ENCODE measurements at regions not wholly inside any gene's neighbourhood (a gene's known extent, or its start where the extent isn't known, plus 50 kb on each side); places are given as distances from the start of the nearest gene placed in this dataset.

- Histone ChIP-seq H3K27ac (ENCODE audit: low read depth, low read length) (no peak overlapping the region), H3K36me3 (ENCODE audit: control insufficient read depth, insufficient read depth, low read length) (peaks cover 9% of the 10 kb centered on the region), H3K9me3 (ENCODE audit: control insufficient read depth, insufficient read depth, low read depth, low read length) (no peaks in the 10 kb centered on the region), H3K9ac (ENCODE audit: low read length) (no peak overlapping the region), H3K4me3 (ENCODE audit: low read depth, low read length) (no peak overlapping the region), H3K27me3 (ENCODE audit: control insufficient read depth, insufficient read depth, low read length) (no peaks in the 10 kb centered on the region), H3K4me1 (ENCODE audit: control insufficient read depth, insufficient read depth, low read length) (no peaks in the 10 kb centered on the region)
Measured at GRCh38 chrX:45740291-45740690, 539.6 kb upstream of the DIPK2B start.

- H3K36me3 ChIP-seq (ENCODE audit: control insufficient read depth, insufficient read depth, low read length): no peaks in the 10 kb centered on the region
- peaks cover 2% of the 10 kb centered on the region; the same call in 1 of the 2 replicates for H3K9me3 ChIP-seq (ENCODE audit: control insufficient read depth, insufficient read depth, low read depth, low read length)
- H3K4me1 ChIP-seq (ENCODE audit: control insufficient read depth, insufficient read depth, low read length): no peaks in the 10 kb centered on the region
- H3K9ac ChIP-seq (ENCODE audit: low read length): no peak overlapping the region
- no peak overlapping the region for H3K27ac ChIP-seq (ENCODE audit: low read depth, low read length)
- H3K4me3 ChIP-seq (ENCODE audit: low read depth, low read length): no peak overlapping the region
- H3K27me3 ChIP-seq (ENCODE audit: control insufficient read depth, insufficient read depth, low read length): no peaks in the 10 kb centered on the region; the same call in 1 of the 2 replicates
Measured at GRCh38 chrX:45735571-45735970, 534.9 kb upstream of the DIPK2B start.

DNA sequence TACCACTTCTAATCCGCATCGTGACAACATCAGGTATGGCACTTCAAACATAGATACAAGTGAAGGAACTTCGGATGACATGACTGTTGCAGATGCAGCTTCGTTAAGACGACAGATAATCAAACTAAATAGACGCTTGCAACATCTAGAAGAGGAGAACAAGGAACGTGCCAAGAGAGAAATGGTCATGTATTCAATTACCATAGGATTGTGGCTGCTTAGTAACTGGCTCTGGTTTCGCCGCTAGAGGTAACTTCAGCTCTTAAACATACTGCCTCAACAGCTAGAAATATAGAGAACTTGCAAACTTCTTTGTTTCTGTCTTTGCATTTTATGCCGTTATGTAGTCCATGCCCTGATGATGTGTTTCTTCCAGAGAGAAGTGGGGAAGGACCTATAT is 530.8 kb upstream of the DIPK2B start:
- Histone ChIP-seq H3K9me3 (ENCODE audit: control insufficient read depth, insufficient read depth, low read depth, low read length) (peaks cover 2% of the 10 kb centered on the region; the same call in 1 of the 2 replicates), H3K36me3 (ENCODE audit: control insufficient read depth, insufficient read depth, low read length) (no peaks in the 10 kb centered on the region), H3K4me3 (ENCODE audit: low read depth, low read length) (no peak overlapping the region), H3K27me3 (ENCODE audit: control insufficient read depth, insufficient read depth, low read length) (no peaks in the 10 kb centered on the region; the same call in 1 of the 2 replicates), H3K4me1 (ENCODE audit: control insufficient read depth, insufficient read depth, low read length) (peaks cover 13% of the 10 kb centered on the region), H3K27ac (ENCODE audit: low read depth, low read length) (no peak overlapping the region), H3K9ac (ENCODE audit: low read length) (no peak overlapping the region)

GRCh38 chrX:45727761-45728160 is 527.1 kb upstream of the DIPK2B start:
- H3K27ac ChIP-seq (ENCODE audit: low read depth, low read length): no peak overlapping the region
- no peak overlapping the region for H3K9ac ChIP-seq (ENCODE audit: low read length)

GRCh38 chrX:45722471-45722870 is 521.8 kb upstream of the DIPK2B start:
- Histone ChIP-seq H3K9me3 (ENCODE audit: control insufficient read depth, insufficient read depth, low read depth, low read length) (no peaks in the 10 kb centered on the region), H3K27ac (ENCODE audit: low read depth, low read length) (no peak overlapping the region), H3K9ac (ENCODE audit: low read length) (no peak overlapping the region), H3K27me3 (ENCODE audit: control insufficient read depth, insufficient read depth, low read length) (no peaks in the 10 kb centered on the region), H3K4me1 (ENCODE audit: control insufficient read depth, insufficient read depth, low read length) (peaks cover 13% of the 10 kb centered on the region), H3K4me3 (ENCODE audit: low read depth, low read length) (no peak overlapping the region), H3K36me3 (ENCODE audit: control insufficient read depth, insufficient read depth, low read length) (no peaks in the 10 kb centered on the region)

More at GRCh38 chrX:45727761-45728160, 527.1 kb upstream of the DIPK2B start:
- Histone ChIP-seq H3K9me3 (ENCODE audit: control insufficient read depth, insufficient read depth, low read depth, low read length) (no peaks in the 10 kb centered on the region), H3K4me3 (ENCODE audit: low read depth, low read length) (no peak overlapping the region), H3K36me3 (ENCODE audit: control insufficient read depth, insufficient read depth, low read length) (no peaks in the 10 kb centered on the region), H3K27me3 (ENCODE audit: control insufficient read depth, insufficient read depth, low read length) (no peaks in the 10 kb centered on the region; the same call in 1 of the 2 replicates), H3K4me1 (ENCODE audit: control insufficient read depth, insufficient read depth, low read length) (peaks cover 13% of the 10 kb centered on the region)

DNA sequence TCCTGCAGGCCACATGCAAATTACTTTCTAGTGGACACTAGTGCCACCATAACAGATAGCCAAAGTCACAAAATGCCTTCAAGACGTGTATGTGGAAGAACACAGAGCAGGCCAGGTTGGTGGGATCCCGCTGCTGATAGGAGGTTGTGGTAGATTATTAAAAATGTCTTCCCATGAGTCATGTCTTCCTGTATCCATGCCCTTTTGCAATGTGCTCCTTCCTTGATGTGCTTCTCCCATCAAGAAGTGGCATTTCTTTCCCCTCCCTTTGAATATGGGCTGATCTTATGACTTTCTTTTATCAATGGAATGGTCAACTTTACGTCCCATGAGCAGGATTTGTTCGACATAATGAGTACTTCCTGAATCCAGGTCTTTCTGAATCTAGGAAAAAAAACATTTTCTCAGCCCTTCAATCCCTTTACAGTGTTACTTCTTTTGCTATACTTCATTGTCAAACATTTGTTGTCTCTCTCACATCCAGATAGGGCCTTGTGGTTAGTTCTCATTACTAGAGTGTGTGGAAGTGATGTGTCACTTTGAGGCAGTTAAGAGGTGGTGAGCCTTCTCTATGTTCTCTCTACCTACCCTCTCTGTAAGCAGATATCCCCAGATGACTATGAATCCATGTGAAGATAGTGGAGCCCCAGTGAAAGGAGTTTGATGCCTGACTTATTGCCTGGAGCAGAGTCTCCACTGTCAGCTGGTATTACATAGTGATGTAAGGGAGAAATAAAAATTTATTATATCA is 519.2 kb upstream of the DIPK2B start:
- Histone ChIP-seq H3K27me3 (ENCODE audit: control insufficient read depth, insufficient read depth, low read length) (no peaks in the 10 kb centered on the region), H3K4me1 (ENCODE audit: control insufficient read depth, insufficient read depth, low read length) (peaks cover 9% of the 10 kb centered on the region; the same call in 1 of the 2 replicates), H3K4me3 (ENCODE audit: low read depth, low read length) (no peak overlapping the region), H3K9me3 (ENCODE audit: control insufficient read depth, insufficient read depth, low read depth, low read length) (no peaks in the 10 kb centered on the region), H3K9ac (ENCODE audit: low read length) (no peak overlapping the region), H3K27ac (ENCODE audit: low read depth, low read length) (no peak overlapping the region), H3K36me3 (ENCODE audit: control insufficient read depth, insufficient read depth, low read length) (no peaks in the 10 kb centered on the region)

DNA sequence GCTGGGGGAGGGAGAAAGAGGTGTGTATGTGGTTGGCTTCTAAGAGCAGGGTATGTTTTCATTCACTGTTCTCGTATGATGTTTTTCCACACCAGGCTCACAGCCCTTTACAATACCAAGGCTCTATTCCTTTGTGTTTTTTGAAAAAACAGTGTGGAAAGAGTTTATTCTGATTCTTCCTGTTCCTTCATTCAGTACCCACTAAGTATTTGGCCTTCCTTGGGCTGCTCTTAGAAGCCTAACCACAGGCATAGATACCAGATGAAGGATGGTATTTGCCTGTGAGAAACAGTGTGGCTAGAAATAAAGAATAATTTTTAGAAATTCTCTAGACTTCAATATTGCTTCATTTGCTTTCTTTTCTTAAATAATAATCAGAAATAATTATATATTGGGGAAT is 518.0 kb upstream of the DIPK2B start:
- Histone ChIP-seq H3K27ac (ENCODE audit: low read depth, low read length) (no peak overlapping the region), H3K9ac (ENCODE audit: low read length) (no peak overlapping the region), H3K27me3 (ENCODE audit: control insufficient read depth, insufficient read depth, low read length) (no peaks in the 10 kb centered on the region), H3K9me3 (ENCODE audit: control insufficient read depth, insufficient read depth, low read depth, low read length) (no peaks in the 10 kb centered on the region), H3K4me3 (ENCODE audit: low read depth, low read length) (no peak overlapping the region), H3K4me1 (ENCODE audit: control insufficient read depth, insufficient read depth, low read length) (peaks cover 9% of the 10 kb centered on the region; the same call in 1 of the 2 replicates), H3K36me3 (ENCODE audit: control insufficient read depth, insufficient read depth, low read length) (no peaks in the 10 kb centered on the region)

DNA sequence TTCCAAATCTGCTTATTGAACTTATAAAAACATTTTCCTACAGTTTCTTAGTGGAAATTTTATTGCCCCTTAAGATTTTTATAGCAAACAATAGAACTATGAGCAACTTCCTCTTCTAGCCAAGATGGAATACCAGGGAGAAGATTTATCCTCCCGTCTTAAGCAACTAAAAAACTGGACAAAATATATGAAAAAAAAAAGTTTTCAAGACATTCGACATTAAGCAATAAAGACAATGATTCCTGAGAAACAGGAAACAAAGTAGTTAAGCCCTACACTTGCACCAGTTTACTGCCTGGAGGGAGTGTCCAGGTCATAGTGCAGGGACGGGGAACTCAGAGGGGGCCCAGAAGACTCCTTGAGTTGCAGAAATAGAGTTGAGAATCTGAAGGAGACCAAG is 516.1 kb upstream of the DIPK2B start:
- Histone ChIP-seq H3K9me3 (ENCODE audit: control insufficient read depth, insufficient read depth, low read depth, low read length) (no peaks in the 10 kb centered on the region), H3K27me3 (ENCODE audit: control insufficient read depth, insufficient read depth, low read length) (no peaks in the 10 kb centered on the region), H3K9ac (ENCODE audit: low read length) (no peak overlapping the region), H3K36me3 (ENCODE audit: control insufficient read depth, insufficient read depth, low read length) (no peaks in the 10 kb centered on the region), H3K4me1 (ENCODE audit: control insufficient read depth, insufficient read depth, low read length) (peaks cover 9% of the 10 kb centered on the region; the same call in 1 of the 2 replicates), H3K27ac (ENCODE audit: low read depth, low read length) (no peak overlapping the region), H3K4me3 (ENCODE audit: low read depth, low read length) (no peak overlapping the region)

DNA sequence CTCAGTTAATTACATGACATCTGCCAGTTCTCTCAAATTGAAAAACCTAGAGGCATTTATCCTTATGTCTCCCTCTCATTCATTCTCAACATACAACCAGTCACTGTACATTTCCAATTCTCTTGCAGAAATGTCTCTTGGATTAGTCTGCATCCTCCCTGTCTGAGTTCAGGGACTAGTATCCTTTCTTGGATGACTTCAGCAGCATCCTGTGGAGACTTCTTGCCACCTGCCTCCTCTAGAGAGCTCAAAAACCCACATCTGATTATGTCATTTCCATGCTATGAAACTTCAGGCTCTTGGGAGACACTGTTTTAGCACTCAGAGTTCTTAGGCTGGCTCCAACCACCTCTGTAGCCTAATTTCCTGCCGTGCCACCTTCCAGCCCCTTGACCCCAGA is 515.1 kb upstream of the DIPK2B start:
- Histone ChIP-seq H3K4me3 (ENCODE audit: low read depth, low read length) (no peak overlapping the region), H3K4me1 (ENCODE audit: control insufficient read depth, insufficient read depth, low read length) (peaks cover 9% of the 10 kb centered on the region; the same call in 1 of the 2 replicates), H3K36me3 (ENCODE audit: control insufficient read depth, insufficient read depth, low read length) (no peaks in the 10 kb centered on the region), H3K27me3 (ENCODE audit: control insufficient read depth, insufficient read depth, low read length) (no peaks in the 10 kb centered on the region), H3K27ac (ENCODE audit: low read depth, low read length) (no peak overlapping the region), H3K9me3 (ENCODE audit: control insufficient read depth, insufficient read depth, low read depth, low read length) (no peaks in the 10 kb centered on the region), H3K9ac (ENCODE audit: low read length) (no peak overlapping the region)

DNA sequence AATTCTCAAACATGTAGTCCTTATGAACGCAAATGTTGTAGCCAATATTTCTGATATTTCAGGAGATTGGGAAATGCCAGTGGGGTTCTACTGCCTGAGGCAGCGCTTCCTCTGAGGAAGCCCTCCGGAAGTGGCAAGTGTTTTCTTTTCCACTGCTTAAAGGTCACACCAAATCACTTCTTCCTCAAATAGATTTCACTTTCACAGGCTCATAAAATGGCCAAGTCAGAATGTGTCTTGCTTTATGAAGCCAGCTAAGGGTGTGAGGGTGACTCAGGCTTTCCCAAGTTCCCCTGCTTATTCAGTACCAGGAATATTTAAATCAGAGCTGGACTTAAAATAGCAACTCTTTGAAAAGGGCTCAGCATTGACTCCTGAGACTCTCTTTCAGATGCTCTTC is 514.2 kb upstream of the DIPK2B start:
- Histone ChIP-seq H3K27me3 (ENCODE audit: control insufficient read depth, insufficient read depth, low read length) (no peaks in the 10 kb centered on the region), H3K4me3 (ENCODE audit: low read depth, low read length) (no peak overlapping the region), H3K36me3 (ENCODE audit: control insufficient read depth, insufficient read depth, low read length) (no peaks in the 10 kb centered on the region), H3K27ac (ENCODE audit: low read depth, low read length) (no peak overlapping the region), H3K9ac (ENCODE audit: low read length) (no peak overlapping the region), H3K9me3 (ENCODE audit: control insufficient read depth, insufficient read depth, low read depth, low read length) (no peaks in the 10 kb centered on the region), H3K4me1 (ENCODE audit: control insufficient read depth, insufficient read depth, low read length) (peaks cover 9% of the 10 kb centered on the region; the same call in 1 of the 2 replicates)

- no peak overlapping the region for H3K9ac ChIP-seq (ENCODE audit: low read length)
- no peaks in the 10 kb centered on the region for H3K27me3 ChIP-seq (ENCODE audit: control insufficient read depth, insufficient read depth, low read length)
- H3K4me1 ChIP-seq (ENCODE audit: control insufficient read depth, insufficient read depth, low read length): no peaks in the 10 kb centered on the region
- no peaks in the 10 kb centered on the region for H3K36me3 ChIP-seq (ENCODE audit: control insufficient read depth, insufficient read depth, low read length)
- H3K9me3 ChIP-seq (ENCODE audit: control insufficient read depth, insufficient read depth, low read depth, low read length): no peaks in the 10 kb centered on the region; the same call in 1 of the 2 replicates
- no peak overlapping the region for H3K4me3 ChIP-seq (ENCODE audit: low read depth, low read length)
- H3K27ac ChIP-seq (ENCODE audit: low read depth, low read length): no peak overlapping the region
Measured at GRCh38 chrX:45712067-45712466, 511.4 kb upstream of the DIPK2B start.

Data from HUES6 (cell line).